GM12878 (cell line): ENCODE measurements at regions not wholly inside any gene's neighbourhood (a gene's known extent, or its start where the extent isn't known, plus 50 kb on each side); places are given as distances from the start of the nearest gene placed in this dataset.

Experiments used
- ESRRA ChIP-seq: IDR thresholded peaks from 2 replicates; pipeline ENCODE4 v1.6.1; 2012; ENCODE audit warnings: mild to moderate bottlenecking, low read length, improper control_type of control experiment
- RB1 ChIP-seq: fragments of 450-650 bp; formaldehyde crosslinking; IDR thresholded peaks from 2 replicates; pipeline ENCODE4 v1.6.1; 2017; ENCODE audit warnings: mild to moderate bottlenecking, borderline replicate concordance
- SMARCA5 ChIP-seq: fragments of 450-650 bp; IDR thresholded peaks from 2 replicates; pipeline ENCODE4 v1.6.1; 2017; ENCODE audit warnings: mild to moderate bottlenecking
- ZSCAN29 ChIP-seq: fragments of 450-650 bp; IDR thresholded peaks from 2 replicates; pipeline ENCODE4 v1.6.1; 2017; ENCODE audit warnings: mild to moderate bottlenecking, moderate library complexity
- TF ChIP-seq, protein P1 (sequence below), 3 experiments: IDR thresholded peaks in 2 of 3; conservative IDR thresholded peaks in 1 of 3; 2 replicates each; pipeline ENCODE4 v1.5.1; 2011; ENCODE audit warnings: low read depth in 3 of 3, low read length in 3 of 3, mild to moderate bottlenecking in 3 of 3, control low read depth in 2 of 3, moderate library complexity in 2 of 3, inconsistent platforms in 1 of 3, mixed read lengths in 1 of 3; ENCODE audit not compliant: control insufficient read depth in 2 of 3, insufficient read depth in 1 of 3; ENCODE audit errors: extremely low read depth in 1 of 3

- TF ChIP-seq, protein P1, sequence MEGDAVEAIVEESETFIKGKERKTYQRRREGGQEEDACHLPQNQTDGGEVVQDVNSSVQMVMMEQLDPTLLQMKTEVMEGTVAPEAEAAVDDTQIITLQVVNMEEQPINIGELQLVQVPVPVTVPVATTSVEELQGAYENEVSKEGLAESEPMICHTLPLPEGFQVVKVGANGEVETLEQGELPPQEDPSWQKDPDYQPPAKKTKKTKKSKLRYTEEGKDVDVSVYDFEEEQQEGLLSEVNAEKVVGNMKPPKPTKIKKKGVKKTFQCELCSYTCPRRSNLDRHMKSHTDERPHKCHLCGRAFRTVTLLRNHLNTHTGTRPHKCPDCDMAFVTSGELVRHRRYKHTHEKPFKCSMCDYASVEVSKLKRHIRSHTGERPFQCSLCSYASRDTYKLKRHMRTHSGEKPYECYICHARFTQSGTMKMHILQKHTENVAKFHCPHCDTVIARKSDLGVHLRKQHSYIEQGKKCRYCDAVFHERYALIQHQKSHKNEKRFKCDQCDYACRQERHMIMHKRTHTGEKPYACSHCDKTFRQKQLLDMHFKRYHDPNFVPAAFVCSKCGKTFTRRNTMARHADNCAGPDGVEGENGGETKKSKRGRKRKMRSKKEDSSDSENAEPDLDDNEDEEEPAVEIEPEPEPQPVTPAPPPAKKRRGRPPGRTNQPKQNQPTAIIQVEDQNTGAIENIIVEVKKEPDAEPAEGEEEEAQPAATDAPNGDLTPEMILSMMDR (IDR thresholded peaks at IDR 0.05 in 2 of 3, conservative IDR thresholded peaks at IDR 0.05 in 1 of 3; ENCODE audit: control insufficient read depth in 2 of 3, extremely low read depth in 1 of 3, insufficient read depth in 1 of 3, low read depth in 3 of 3, low read length in 3 of 3), result no peak
- TF ChIP-seq ZSCAN29 (no peak), SMARCA5 (no peak), ESRRA (no peak), RB1 (no peak)
Observed at GRCh38 chrX:138996268-138996667, 284.8 kb upstream of the FGF13 start.
